ENCODE measurements at regions not wholly inside any gene's neighbourhood (a gene's known extent, or its start where the extent isn't known, plus 50 kb on each side); places are given as distances from the start of the nearest gene placed in this dataset.

DNA sequence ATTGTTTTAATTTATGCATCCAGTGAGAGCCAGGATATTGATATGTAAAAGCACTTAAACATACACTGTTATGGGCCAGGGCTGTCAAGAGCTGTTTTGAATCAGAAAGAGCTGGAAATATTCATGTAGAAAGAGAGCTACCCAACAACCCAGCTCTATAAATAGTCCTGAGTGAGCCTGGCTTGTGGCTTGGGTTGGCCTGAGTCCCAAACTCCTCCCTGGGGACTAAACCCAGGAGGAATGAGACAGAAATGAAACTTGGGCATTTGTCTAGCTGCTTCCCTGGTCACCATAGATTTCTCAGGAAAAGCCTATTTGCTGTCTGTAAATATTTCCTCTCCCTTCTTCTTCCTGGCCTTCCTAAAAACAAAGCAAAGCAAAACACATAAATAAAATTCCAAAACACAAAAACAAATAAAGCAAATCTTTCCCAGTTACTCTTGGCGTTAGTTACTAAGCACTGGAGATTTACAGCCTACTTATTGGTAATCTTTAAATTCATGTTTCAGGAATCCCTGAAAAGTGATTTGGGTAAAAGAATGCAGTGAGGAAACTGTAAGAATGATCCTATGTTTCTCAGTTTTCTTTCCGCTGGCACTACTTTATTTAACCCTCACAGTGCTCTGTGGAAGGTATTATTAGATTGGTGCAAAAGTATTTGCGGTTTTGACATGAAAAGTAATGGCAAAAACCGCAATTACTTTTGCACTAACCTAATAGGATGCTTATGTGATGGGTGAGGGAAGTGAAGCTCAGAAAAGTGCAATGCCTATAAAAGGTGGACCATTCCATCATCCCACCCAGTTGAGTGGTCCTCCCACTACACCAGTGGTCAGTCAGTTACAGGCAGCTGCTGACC, 111.8 kb downstream of the CARTPT start:
- TF ChIP-seq, protein P1, sequence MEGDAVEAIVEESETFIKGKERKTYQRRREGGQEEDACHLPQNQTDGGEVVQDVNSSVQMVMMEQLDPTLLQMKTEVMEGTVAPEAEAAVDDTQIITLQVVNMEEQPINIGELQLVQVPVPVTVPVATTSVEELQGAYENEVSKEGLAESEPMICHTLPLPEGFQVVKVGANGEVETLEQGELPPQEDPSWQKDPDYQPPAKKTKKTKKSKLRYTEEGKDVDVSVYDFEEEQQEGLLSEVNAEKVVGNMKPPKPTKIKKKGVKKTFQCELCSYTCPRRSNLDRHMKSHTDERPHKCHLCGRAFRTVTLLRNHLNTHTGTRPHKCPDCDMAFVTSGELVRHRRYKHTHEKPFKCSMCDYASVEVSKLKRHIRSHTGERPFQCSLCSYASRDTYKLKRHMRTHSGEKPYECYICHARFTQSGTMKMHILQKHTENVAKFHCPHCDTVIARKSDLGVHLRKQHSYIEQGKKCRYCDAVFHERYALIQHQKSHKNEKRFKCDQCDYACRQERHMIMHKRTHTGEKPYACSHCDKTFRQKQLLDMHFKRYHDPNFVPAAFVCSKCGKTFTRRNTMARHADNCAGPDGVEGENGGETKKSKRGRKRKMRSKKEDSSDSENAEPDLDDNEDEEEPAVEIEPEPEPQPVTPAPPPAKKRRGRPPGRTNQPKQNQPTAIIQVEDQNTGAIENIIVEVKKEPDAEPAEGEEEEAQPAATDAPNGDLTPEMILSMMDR (conservative IDR thresholded peaks at IDR 0.05; ENCODE audit: low read length): no peak
- TF ChIP-seq EZH2phosphoT487 (IDR thresholded peaks at IDR 0.05; ENCODE audit: borderline replicate concordance): no peak

Data from Loucy (cell line).